HG03432 (cell line): ENCODE measurements at regions not wholly inside any gene's neighbourhood (a gene's known extent, or its start where the extent isn't known, plus 50 kb on each side); places are given as distances from the start of the nearest gene placed in this dataset.
"Not testable (repeated sequence)": the region's sequence is repeated elsewhere in the genome, so short reads cannot be mapped to it uniquely, and the experiment has no call there.

ENCODE experiments used
- ATAC-seq: cut with Tn5 transposase; IDR thresholded peaks from one replicate; pipeline ENCODE4 v1.9.1; 2021; ENCODE audit warnings: mild to moderate bottlenecking, moderate library complexity; ENCODE audit not compliant: unreplicated experiment

GRCh38 chr14:61602003-61602732 lies 93.1 kb upstream of the HIF1A start:
- ATAC-seq: no peak

- ATAC-seq: no peak
Observed at GRCh38 chr14:61602733-61603077, 92.6 kb upstream of the HIF1A start.

GRCh38 chr14:61603736-61604135 lies 91.6 kb upstream of the HIF1A start:
- no peak for ATAC-seq

- no peak for ATAC-seq
Observed at GRCh38 chr14:61607570-61608244, 87.6 kb upstream of the HIF1A start.

GRCh38 chr14:61608245-61609165 lies 86.8 kb upstream of the HIF1A start:
- ATAC-seq: no peak

- ATAC-seq: no peak
Observed at GRCh38 chr14:61609191-61609843, 86.0 kb upstream of the HIF1A start.

- no peak for ATAC-seq
Observed at GRCh38 chr14:61609884-61610283, 85.4 kb upstream of the HIF1A start.

- ATAC-seq: no peak
Observed at GRCh38 chr14:61610900-61611299, 84.4 kb upstream of the HIF1A start.

GRCh38 chr14:61611880-61612630 lies 83.3 kb upstream of the HIF1A start:
- no peak for ATAC-seq

GRCh38 chr14:61613006-61613405 lies 82.3 kb upstream of the HIF1A start:
- ATAC-seq: not testable (repeated sequence)

- no peak for ATAC-seq
Observed at GRCh38 chr14:61614693-61615092, 80.6 kb upstream of the HIF1A start.

- ATAC-seq: no peak
Observed at GRCh38 chr14:61615743-61616523, 79.4 kb upstream of the HIF1A start.

GRCh38 chr14:61616524-61617185 lies 78.7 kb upstream of the HIF1A start:
- ATAC-seq: no peak

- ATAC-seq: no peak
Observed at GRCh38 chr14:61618448-61618847, 76.9 kb upstream of the HIF1A start.

- ATAC-seq: no peak
Observed at GRCh38 chr14:61619494-61619893, 75.8 kb upstream of the HIF1A start.

- peak; percentile 92 for ATAC-seq
Observed at GRCh38 chr14:61620130-61620946, 75.0 kb upstream of the HIF1A start.

- ATAC-seq: no peak
Observed at GRCh38 chr14:61621444-61621843, 73.9 kb upstream of the HIF1A start.

- no peak for ATAC-seq
Observed at GRCh38 chr14:61622051-61622450, 73.3 kb upstream of the HIF1A start.
